Parathyroid adenoma (tissue), 2 donors: ENCODE measurements at regions not wholly inside any gene's neighbourhood (a gene's known extent, or its start where the extent isn't known, plus 50 kb on each side); places are given as distances from the start of the nearest gene placed in this dataset.

Experiments
- H2AFZ ChIP-seq: fragments of 300-600 bp; sonication (generic); one replicate; pipeline ENCODE4 v1.7.0; 2017; ENCODE audit warnings: antibody characterized with exemption, mild to moderate bottlenecking
- H3K27ac ChIP-seq: fragments of 300-600 bp; sonication (generic); one replicate; pipeline ENCODE4 v1.7.0; 2017
- H3K27me3 ChIP-seq: fragments of 300-600 bp; sonication (generic); one replicate; pipeline ENCODE4 v1.7.0; 2017; ENCODE audit warnings: low read length; ENCODE audit not compliant: control insufficient read depth, insufficient read depth
- H3K36me3 ChIP-seq: fragments of 300-600 bp; sonication (generic); one replicate; pipeline ENCODE4 v1.7.0; 2017; ENCODE audit warnings: low read length; ENCODE audit not compliant: control insufficient read depth, insufficient read depth
- H3K4me1 ChIP-seq: fragments of 300-600 bp; sonication (generic); one replicate; pipeline ENCODE4 v1.7.0; 2017; ENCODE audit warnings: control low read depth
- H3K4me2 ChIP-seq: fragments of 300-600 bp; sonication (generic); one replicate; pipeline ENCODE4 v1.7.0; 2017; ENCODE audit warnings: low read length
- H3K4me3 ChIP-seq: fragments of 300-600 bp; sonication (generic); one replicate; pipeline ENCODE4 v1.7.0; 2017; ENCODE audit warnings: low read depth, low read length
- H3K79me2 ChIP-seq: fragments of 300-600 bp; sonication (generic); one replicate; pipeline ENCODE4 v1.7.0; 2017; ENCODE audit warnings: control low read depth
- H3K9ac ChIP-seq: fragments of 300-600 bp; sonication (generic); one replicate; pipeline ENCODE4 v1.7.0; 2017; ENCODE audit warnings: mild to moderate bottlenecking
- H3K9me3 ChIP-seq: fragments of 300-600 bp; sonication (generic); one replicate; pipeline ENCODE4 v1.7.0; 2017; ENCODE audit warnings: low read length; ENCODE audit not compliant: control insufficient read depth
- CTCF ChIP-seq: fragments of 300-600 bp; sonication (generic); IDR thresholded peaks from one replicate; pipeline ENCODE4 v1.7.0; 2017; ENCODE audit warnings: antibody characterized with exemption, mild to moderate bottlenecking
- donor health status: primary hyperparathyroidism.

DNA sequence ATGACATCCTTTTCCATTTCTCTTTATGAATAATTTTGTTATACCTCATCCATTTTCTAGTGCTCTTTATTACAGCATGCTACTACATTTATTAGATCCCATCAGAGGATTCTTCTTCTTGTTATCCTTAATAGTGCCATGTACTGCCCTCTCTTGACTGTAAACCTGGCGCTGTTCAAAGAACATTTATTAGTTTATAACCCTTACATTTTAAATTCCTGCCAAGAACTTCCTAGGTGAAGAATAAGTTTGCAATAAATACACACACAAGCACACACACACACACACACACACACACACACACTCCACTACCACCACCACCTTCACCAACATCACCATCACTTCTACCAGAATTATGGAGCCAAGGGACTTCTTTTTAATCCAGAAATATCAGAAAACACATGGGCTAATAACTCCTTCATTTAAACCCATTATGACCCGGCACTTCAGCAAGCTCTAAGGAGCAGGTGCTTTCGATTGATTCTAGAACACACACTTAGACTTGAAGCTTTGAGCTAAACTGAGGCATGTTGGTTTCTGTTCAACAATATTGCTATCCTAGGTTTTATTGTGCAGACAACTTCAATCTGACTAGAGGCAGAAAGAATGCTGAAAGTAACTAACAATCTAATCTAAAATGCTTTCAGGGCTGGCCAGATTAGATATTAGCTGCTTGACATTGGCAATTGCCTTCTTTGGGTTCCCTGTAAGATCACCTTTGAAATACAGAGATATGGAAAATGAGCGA is 556.8 kb downstream of the LMO4 start:
- H3K9ac ChIP-seq, result no peak overlapping the region
- H3K27me3 ChIP-seq, result no peaks in the 10 kb centered on the region
- H3K27ac ChIP-seq, result no peak overlapping the region
- no peak overlapping the region for H2AFZ ChIP-seq
- H3K4me1 ChIP-seq, result no peaks in the 10 kb centered on the region
- no peaks in the 10 kb centered on the region for H3K79me2 ChIP-seq
- H3K36me3 ChIP-seq, result no peaks in the 10 kb centered on the region
- no peak overlapping the region for H3K4me2 ChIP-seq
- no peak overlapping the region for H3K4me3 ChIP-seq
- H3K9me3 ChIP-seq, result no peaks in the 10 kb centered on the region
- TF ChIP-seq CTCF, result no peak

- Histone ChIP-seq H3K27me3 (no peaks in the 10 kb centered on the region), H3K4me3 (no peak overlapping the region), H3K4me1 (no peaks in the 10 kb centered on the region), H3K36me3 (no peaks in the 10 kb centered on the region), H3K9ac (no peak overlapping the region), H3K4me2 (no peak overlapping the region), H3K27ac (no peak overlapping the region), H2AFZ (no peak overlapping the region), H3K9me3 (no peaks in the 10 kb centered on the region), H3K79me2 (no peaks in the 10 kb centered on the region)
- no peak for TF ChIP-seq CTCF
These were observed 558.4 kb downstream of the LMO4 start for GRCh38 chr1:87887100-87887499.

GRCh38 chr1:87888446-87888845 is 559.8 kb downstream of the LMO4 start:
- Histone ChIP-seq H3K9me3 (no peaks in the 10 kb centered on the region), H3K79me2 (no peaks in the 10 kb centered on the region), H3K4me2 (no peak overlapping the region), H3K9ac (no peak overlapping the region), H3K4me3 (no peak overlapping the region), H3K4me1 (no peaks in the 10 kb centered on the region), H3K27ac (no peak overlapping the region), H2AFZ (no peak overlapping the region), H3K36me3 (no peaks in the 10 kb centered on the region), H3K27me3 (no peaks in the 10 kb centered on the region)
- no peak for TF ChIP-seq CTCF

- Histone ChIP-seq H3K79me2 (no peaks in the 10 kb centered on the region), H3K36me3 (no peaks in the 10 kb centered on the region), H3K27ac (no peak overlapping the region), H3K4me1 (no peaks in the 10 kb centered on the region), H2AFZ (no peak overlapping the region), H3K4me3 (no peak overlapping the region), H3K9ac (no peak overlapping the region), H3K9me3 (no peaks in the 10 kb centered on the region), H3K4me2 (no peak overlapping the region), H3K27me3 (no peaks in the 10 kb centered on the region)
- no peak for TF ChIP-seq CTCF
These were observed 565.4 kb downstream of the LMO4 start for GRCh38 chr1:87894062-87894461.

DNA sequence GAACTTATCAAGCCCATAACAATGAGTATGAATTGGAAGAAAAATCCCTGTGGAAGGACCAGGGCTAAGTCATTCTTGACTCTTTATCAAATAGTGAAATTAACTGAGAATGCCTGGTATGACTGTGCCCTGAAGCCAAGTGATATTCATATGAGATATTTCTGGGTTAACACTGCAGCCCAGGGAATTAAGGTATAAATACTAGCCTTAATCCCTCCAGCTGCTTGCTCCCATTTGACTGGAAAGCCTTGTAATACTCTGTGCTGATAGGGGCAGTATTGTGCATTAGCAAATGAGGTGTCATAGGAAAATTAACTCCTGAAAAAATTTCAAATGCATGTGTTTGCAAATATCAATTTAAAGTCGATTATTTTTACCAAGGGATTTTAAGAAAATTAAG is 568.8 kb downstream of the LMO4 start:
- no peak for TF ChIP-seq CTCF
- no peaks in the 10 kb centered on the region for H3K27me3 ChIP-seq
- no peaks in the 10 kb centered on the region for H3K9me3 ChIP-seq
- H3K9ac ChIP-seq, result no peak overlapping the region
- H3K36me3 ChIP-seq, result no peaks in the 10 kb centered on the region
- no peak overlapping the region for H3K4me2 ChIP-seq
- no peak overlapping the region for H3K27ac ChIP-seq
- no peaks in the 10 kb centered on the region for H3K4me1 ChIP-seq
- no peaks in the 10 kb centered on the region for H3K79me2 ChIP-seq
- no peak overlapping the region for H2AFZ ChIP-seq
- no peak overlapping the region for H3K4me3 ChIP-seq
